NT2/D1 (cell line): ENCODE measurements at regions not wholly inside any gene's neighbourhood (a gene's known extent, or its start where the extent isn't known, plus 50 kb on each side); places are given as distances from the start of the nearest gene placed in this dataset.

Experiments used
- YY1 ChIP-seq: IDR thresholded peaks from 2 replicates; pipeline ENCODE4 v1.6.1; 2011; ENCODE audit not compliant: insufficient read length, insufficient read depth
- ZNF274 ChIP-seq: IDR thresholded peaks from 2 replicates; pipeline ENCODE4 v1.6.1; 2011; ENCODE audit warnings: mild to moderate bottlenecking, low read depth, low read length

DNA sequence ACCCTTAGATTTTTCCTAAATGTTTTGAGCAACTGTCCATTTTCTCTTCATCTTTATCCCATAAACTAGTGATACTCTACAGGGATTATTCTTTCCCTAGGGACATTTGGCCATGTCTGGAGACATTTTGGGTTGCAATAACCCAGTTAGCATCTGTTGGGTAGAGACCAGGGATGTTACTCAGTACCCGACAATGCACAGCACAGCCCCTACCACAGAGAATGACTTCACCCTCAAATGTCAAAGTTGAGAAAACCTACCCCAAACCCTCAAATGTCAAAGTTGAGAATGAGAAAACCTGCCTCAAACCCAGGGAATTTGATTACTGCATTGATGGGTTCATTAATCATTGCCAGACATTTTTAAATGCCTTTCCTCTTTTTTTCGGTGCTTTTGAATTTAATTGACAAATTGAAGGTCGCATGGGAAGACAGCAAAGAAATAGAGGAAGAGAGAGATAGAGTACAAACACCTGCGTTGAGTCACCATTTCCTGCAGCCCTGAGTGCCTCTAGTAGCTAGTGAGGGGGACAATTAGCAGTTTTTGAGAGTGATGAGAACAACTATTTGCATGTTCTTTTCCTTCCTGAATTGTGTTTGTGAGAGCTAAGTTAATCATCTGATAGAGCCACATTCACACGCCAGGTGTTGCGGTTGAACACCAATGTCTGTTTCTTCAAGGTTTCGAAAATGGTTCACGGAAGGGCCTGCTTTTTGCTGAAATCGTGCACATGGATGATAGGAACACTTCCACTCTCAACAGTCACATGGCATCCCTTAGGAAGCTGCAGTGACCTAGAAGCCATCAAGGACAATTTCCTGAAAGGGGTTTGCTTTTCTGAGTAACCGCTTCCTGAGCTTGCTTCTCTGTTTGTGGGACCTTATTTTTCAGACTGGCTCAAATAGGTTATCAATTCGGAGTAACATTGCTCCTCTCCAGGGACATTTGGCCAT lies 203.9 kb upstream of the VCX3A start:
- TF ChIP-seq YY1 (no peak), ZNF274 (no peak)
